H54 (cell line): ENCODE measurements at regions not wholly inside any gene's neighbourhood (a gene's known extent, or its start where the extent isn't known, plus 50 kb on each side); places are given as distances from the start of the nearest gene placed in this dataset.
A peak's percentile ranks its signal among the peaks of the same experiment; 100 is the strongest.
"Not testable (repeated sequence)": the region's sequence is repeated elsewhere in the genome, so short reads cannot be mapped to it uniquely, and the experiment has no call there.

ENCODE experiments used
- DNase-seq: peaks from one replicate; pipeline ENCODE4 v3.0.0; 2011; ENCODE audit warnings: low spot score, mixed read lengths; ENCODE audit not compliant: insufficient read length
- FAIRE-seq: peaks from 3 replicates; lab custom pipeline; 2011; peaks lifted over from hg19 to GRCh38; lab: Jason Lieb, UNC
- POLR2A ChIP-seq: IDR thresholded peaks from 2 replicates; pipeline ENCODE4 v1.6.1; 2011; ENCODE audit warnings: low read depth, mild to moderate bottlenecking, low read length

GRCh38 chr5:120270498-120270897 lies 193.6 kb upstream of the PRR16 start:
- DNase-seq (no peak), FAIRE-seq (no peak)
- TF ChIP-seq POLR2A, result no peak

GRCh38 chr5:120293796-120294195 lies 170.3 kb upstream of the PRR16 start:
- TF ChIP-seq POLR2A, result no peak
- DNase-seq, result peak; percentile 4
- peak; percentile 94 for FAIRE-seq

- FAIRE-seq, result no peak
- TF ChIP-seq POLR2A, result no peak
- DNase-seq, result no peak
Observed at GRCh38 chr5:120297616-120298015, 166.5 kb upstream of the PRR16 start.

DNA sequence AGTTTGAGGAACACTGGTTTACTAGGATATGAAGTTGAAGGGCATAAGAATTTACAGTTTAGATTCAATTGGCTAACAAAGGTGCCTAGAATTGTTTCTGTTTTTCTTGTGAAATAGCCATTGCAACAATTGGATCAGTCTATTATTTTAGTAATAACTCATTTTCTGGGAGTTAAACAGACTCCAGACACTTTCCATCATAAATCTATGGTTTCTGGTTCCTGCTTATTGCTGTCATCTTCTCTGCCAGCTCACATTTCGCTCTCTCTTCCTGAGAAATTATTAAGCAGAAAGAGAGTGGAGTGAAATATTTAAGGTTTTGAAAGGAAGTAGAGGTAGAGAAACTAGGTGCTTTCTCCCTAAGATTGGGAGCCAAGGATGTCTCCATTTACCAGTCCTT lies 165.1 kb upstream of the PRR16 start:
- no peak for TF ChIP-seq POLR2A
- DNase-seq (no peak), FAIRE-seq (no peak)

DNA sequence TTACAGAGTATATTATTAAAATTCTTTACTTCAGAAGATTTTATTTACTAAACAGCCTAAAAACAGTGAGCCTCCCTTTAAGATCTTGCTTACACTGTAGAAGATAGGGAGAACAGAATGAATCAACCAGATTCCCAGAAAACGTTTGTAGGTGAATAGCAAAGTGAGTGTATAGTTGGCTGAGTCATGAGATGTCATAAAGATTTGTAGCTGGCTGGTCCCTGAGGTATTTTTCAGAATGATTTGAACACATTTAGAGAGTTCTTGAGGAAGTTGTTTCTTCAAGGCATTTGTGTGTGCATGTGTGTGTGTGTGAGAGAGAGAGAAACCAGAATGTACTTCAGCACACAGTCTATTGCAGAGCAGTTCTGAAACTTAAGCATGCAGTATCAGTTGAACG lies 159.4 kb upstream of the PRR16 start:
- DNase-seq (no peak), FAIRE-seq (peak; percentile 87)
- no peak for TF ChIP-seq POLR2A

DNA sequence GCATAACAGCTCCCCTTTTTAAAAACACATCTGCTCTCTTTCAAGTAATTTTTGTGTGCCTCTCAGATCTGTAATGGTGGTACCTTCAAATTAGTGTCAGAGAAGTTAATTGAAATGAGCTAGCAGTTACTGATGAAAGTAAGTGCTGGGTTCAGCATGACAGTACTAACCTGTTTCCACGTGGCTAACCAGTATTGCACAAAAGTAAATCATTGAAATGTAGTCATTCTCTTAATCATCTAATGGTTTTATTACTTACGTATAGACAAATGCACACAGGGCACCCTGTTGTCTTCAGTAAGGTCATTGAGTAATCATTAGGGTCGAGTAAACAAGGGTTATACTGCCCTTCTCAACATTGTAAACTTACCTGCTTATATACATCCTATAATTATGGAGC lies 157.8 kb upstream of the PRR16 start:
- peak; percentile 62 for FAIRE-seq
- no peak for DNase-seq
- TF ChIP-seq POLR2A, result no peak

- DNase-seq (no peak), FAIRE-seq (no peak)
- no peak for TF ChIP-seq POLR2A
Observed at GRCh38 chr5:120314191-120314590, 149.9 kb upstream of the PRR16 start.

DNA sequence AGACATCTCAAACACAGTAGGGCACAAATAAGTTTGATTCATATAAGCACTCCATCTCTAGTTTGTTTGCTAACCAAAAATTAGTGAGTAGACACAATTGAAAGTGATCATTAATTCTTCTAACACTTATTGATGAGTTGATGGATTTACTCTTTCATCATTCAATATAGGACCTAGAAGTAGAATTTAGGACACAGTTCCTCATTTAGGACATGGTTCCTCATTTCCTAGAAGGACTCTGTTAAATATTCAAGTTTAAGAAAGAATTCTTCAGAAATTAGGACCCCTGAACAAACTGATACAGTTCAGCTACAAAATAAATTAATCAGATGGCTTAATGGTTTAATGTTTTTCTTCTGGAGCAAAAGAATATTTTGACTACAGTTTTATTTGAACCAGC lies 143.5 kb upstream of the PRR16 start:
- TF ChIP-seq POLR2A, result no peak
- DNase-seq (no peak), FAIRE-seq (no peak)

DNA sequence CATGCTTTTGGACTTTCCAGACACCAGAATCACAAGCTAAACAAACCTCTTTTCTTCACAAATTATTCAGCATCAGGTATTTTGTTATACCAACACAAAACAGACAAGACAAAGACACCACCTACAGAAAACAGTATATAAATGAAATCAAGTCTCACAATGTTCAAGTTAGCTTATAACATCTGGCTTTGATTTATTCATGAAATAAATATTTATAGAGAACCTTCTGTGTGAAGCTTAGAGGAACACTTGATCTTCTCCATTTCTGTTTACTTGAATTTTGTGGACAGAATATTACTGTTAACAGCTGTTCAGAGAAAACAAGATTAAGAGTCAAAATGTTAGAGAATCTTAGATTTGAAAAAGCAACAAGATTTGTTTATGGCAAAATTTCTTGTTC lies 137.4 kb upstream of the PRR16 start:
- FAIRE-seq, result no peak
- no peak for DNase-seq
- TF ChIP-seq POLR2A, result no peak

- no peak for FAIRE-seq
- TF ChIP-seq POLR2A, result no peak
- DNase-seq, result no peak
Observed at GRCh38 chr5:120327180-120327579, 136.9 kb upstream of the PRR16 start.

DNA sequence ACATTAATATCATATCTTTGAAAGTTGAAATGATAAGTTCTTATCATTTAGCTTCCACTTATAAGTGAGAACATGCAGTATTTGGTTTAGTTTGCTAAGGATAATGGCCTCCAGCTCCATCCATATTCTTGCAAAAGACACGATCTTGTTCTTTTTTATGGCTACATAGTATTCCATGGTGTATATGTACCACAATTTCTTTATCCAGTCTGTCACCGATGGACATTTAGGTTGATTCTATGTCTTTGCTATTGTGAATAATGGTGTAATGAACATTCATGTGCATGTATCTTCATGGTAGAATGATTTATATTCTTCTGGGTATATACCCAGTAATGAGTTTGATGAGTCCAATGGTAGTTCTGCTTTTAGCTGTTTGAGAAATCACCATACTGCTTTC lies 135.0 kb upstream of the PRR16 start:
- no peak for FAIRE-seq
- no peak for DNase-seq
- no peak for TF ChIP-seq POLR2A

- TF ChIP-seq POLR2A, result no peak
- no peak for FAIRE-seq
- DNase-seq, result no peak
Observed at GRCh38 chr5:120330558-120330957, 133.5 kb upstream of the PRR16 start.

DNA sequence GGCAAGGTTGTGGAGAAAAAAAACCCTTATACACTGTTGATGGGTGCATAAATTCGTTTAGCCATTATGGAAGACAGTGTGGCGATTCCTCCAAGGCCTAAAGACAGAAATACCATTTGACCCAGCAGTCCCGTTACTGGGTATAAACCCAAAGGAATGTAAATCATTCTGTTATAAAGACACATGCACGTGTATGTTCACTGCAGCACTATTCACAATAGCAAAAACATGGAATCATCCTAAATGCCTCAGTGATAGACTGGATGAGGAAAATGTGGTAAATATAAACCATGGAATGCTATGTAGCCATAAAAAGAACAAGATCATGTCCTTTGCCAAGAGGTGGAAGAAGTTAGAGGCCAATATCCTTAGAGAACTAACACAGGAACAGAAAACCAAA lies 119.9 kb upstream of the PRR16 start:
- FAIRE-seq, result no peak
- TF ChIP-seq POLR2A, result no peak
- DNase-seq, result no peak

DNA sequence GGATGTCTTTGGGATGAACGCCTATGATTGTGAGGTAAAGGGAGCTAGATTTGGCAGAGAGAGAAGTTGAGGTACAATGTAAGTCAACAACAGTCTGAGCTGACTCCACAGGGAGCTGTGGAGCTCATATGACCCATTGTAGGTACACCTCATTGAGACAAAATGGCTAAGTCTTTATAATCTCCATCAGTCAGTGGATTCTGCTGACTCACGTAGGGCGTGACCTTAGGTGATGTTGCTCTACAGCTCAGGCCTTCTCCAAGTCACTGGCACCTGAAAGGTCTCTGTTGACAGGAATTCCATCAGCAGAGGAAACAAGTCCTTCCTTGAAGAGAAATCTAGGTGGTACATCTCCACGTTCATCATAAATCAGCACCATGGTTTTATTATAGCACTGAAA lies 118.2 kb upstream of the PRR16 start:
- TF ChIP-seq POLR2A, result no peak
- DNase-seq, result no peak
- FAIRE-seq, result no peak

GRCh38 chr5:120351071-120351470 lies 113.0 kb upstream of the PRR16 start:
- peak; percentile 20 for FAIRE-seq

DNA sequence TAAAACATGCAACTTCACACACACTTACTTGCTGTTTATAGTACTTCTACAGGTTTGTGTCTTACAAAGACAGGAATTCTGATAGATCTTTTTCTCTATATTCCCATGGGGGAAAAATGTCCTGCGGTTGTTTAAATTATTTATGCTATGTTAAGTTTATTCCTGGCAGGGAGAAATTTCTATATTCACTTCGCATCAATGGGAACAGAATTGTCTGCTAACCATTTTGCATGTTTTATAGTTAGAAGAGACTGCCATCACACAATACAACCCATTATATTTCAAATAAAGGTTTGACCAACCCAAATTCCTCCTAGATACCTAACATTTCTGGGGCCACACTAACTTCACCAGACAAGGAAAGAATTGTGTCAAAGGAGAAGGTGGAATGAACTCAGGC lies 110.0 kb upstream of the PRR16 start:
- DNase-seq, result no peak
- no peak for TF ChIP-seq POLR2A
- no peak for FAIRE-seq

More at GRCh38 chr5:120351071-120351470, 113.0 kb upstream of the PRR16 start:
- DNase-seq, result not testable (repeated sequence)
